ENCODE measurements at regions not wholly inside any gene's neighbourhood (a gene's known extent, or its start where the extent isn't known, plus 50 kb on each side); places are given as distances from the start of the nearest gene placed in this dataset.

- TF ChIP-seq ZBTB33 (CRISPR knock-in tag; IDR thresholded peaks at IDR 0.05) (no peak), ZBTB43 (CRISPR knock-in tag; IDR thresholded peaks at IDR 0.05) (no peak), ETS2 (tag; IDR thresholded peaks at IDR 0.05; ENCODE audit: borderline replicate concordance, poor library complexity, severe bottlenecking) (no peak), TAF7 (tag; IDR thresholded peaks at IDR 0.05) (no peak), GTF3C2 (IDR thresholded peaks at IDR 0.05; ENCODE audit: borderline replicate concordance, extremely low read depth, insufficient read length) (no peak)
Observed at GRCh38 chr2:128642316-128642715, 323.6 kb upstream of the HS6ST1 start (continued).
